OCI-LY7 (cell line): ENCODE measurements at regions not wholly inside any gene's neighbourhood (a gene's known extent, or its start where the extent isn't known, plus 50 kb on each side); places are given as distances from the start of the nearest gene placed in this dataset.

Experiments
- BruUV-seq: library from RNA; stranded (reverse); fragments of 400-500 nt; replicated peaks from 2 replicates; lab custom pipeline; 2021; lab: Mats Ljungman, UMichigan
- CTCF ChIA-PET: fragments of 300-600 bp; sonication (Branson Sonifier 250); formaldehyde crosslinking; loops from one replicate; lab custom pipeline; 2022; ENCODE audit warnings: antibody characterized with exemption; ENCODE audit not compliant: unreplicated experiment; lab: Charles Lee
- POLR2A ChIA-PET: fragments of 300-600 bp; sonication (Branson Sonifier 250); formaldehyde crosslinking; loops from one replicate; lab custom pipeline; 2022; ENCODE audit warnings: antibody characterized with exemption; lab: Charles Lee
- DNase-seq: peaks from one replicate; pipeline ENCODE4 v3.0.0-alpha.2; 2015; ENCODE audit warnings: low spot score
- H2AFZ ChIP-seq: fragments of 200-600 bp; sonication (generic), shearing (Covaris generic); 2 replicates; pipeline ENCODE4 v1.6.1; 2014; ENCODE audit warnings: mild to moderate bottlenecking, antibody characterized with exemption, low read length, moderate library complexity
- H3K27ac ChIP-seq: fragments of 200-600 bp; sonication (generic); 2 replicates; pipeline ENCODE4 v1.5.1; 2014; ENCODE audit warnings: mixed run types, low read depth, mild to moderate bottlenecking, moderate library complexity, low read length, inconsistent platforms; ENCODE audit not compliant: poor library complexity, severe bottlenecking
- H3K36me3 ChIP-seq: fragments of 200-600 bp; sonication (generic); 2 replicates; pipeline ENCODE4 v1.6.1; 2014; ENCODE audit warnings: mild to moderate bottlenecking, antibody characterized with exemption, low read length, moderate library complexity, mixed read lengths; ENCODE audit not compliant: insufficient read depth
- H3K4me1 ChIP-seq: fragments of 200-600 bp; sonication (generic); 2 replicates; pipeline ENCODE4 v1.5.1; 2014; ENCODE audit warnings: mild to moderate bottlenecking, low read length; ENCODE audit not compliant: insufficient read depth, poor library complexity, severe bottlenecking
- H3K4me2 ChIP-seq: fragments of 200-600 bp; sonication (generic); 2 replicates; pipeline ENCODE4 v1.6.1; 2014; ENCODE audit warnings: mild to moderate bottlenecking, low read length
- H3K4me3 ChIP-seq: fragments of 200-600 bp; sonication (generic); 2 replicates; pipeline ENCODE4 v1.5.1; 2014; ENCODE audit warnings: mild to moderate bottlenecking, low read depth, low read length; ENCODE audit not compliant: poor library complexity, severe bottlenecking
- H3K79me2 ChIP-seq: fragments of 200-600 bp; sonication (generic); 2 replicates; pipeline ENCODE4 v1.6.1; 2016; ENCODE audit warnings: low read depth, mild to moderate bottlenecking, low read length, moderate library complexity, mixed read lengths; ENCODE audit not compliant: insufficient read depth
- H3K9me2 ChIP-seq: fragments of 200-600 bp; sonication (generic); 2 replicates; pipeline ENCODE4 v1.6.1; 2016; ENCODE audit warnings: mild to moderate bottlenecking, low read length, mixed read lengths; ENCODE audit not compliant: insufficient read depth
- H3K9me3 ChIP-seq: fragments of 200-600 bp; sonication (generic); 2 replicates; pipeline ENCODE4 v1.6.1; 2014; ENCODE audit warnings: mild to moderate bottlenecking, mixed run types, low read length, mixed read lengths
- H4K20me1 ChIP-seq: fragments of 200-600 bp; sonication (generic); 2 replicates; pipeline ENCODE4 v1.6.1; 2014; ENCODE audit warnings: mild to moderate bottlenecking, antibody characterized with exemption, low read length, moderate library complexity, mixed read lengths; ENCODE audit not compliant: insufficient read depth
- CTCF ChIP-seq: fragments of 200-600 bp; sonication (generic); conservative IDR thresholded peaks from 2 replicates; pipeline ENCODE4 v1.5.1; 2014; ENCODE audit warnings: mild to moderate bottlenecking, antibody characterized with exemption, low read length, moderate library complexity, mixed read lengths
- EZH2phosphoT487 ChIP-seq: fragments of 200-600 bp; sonication (generic); IDR thresholded peaks from 2 replicates; pipeline ENCODE4 v1.6.1; 2018; ENCODE audit warnings: low read depth, borderline replicate concordance, mild to moderate bottlenecking, mixed run types, antibody characterized with exemption, low read length, moderate library complexity, mixed read lengths
- intact Hi-C: fragments of 100-400 bp; cut with micrococcal nuclease; formaldehyde crosslinking; loops from one replicate; pipeline ENCODE4 v1.10.0; 2022; ENCODE audit not compliant: unreplicated experiment

GRCh38 chr7:81469153-81469868 lies 300.5 kb downstream of the HGF start:
- DNase-seq = no peak
- no peak overlapping the region for H3K4me3 ChIP-seq
- no peak overlapping the region for H3K4me2 ChIP-seq
- no peaks in the 10 kb centered on the region for H3K4me1 ChIP-seq
- H3K79me2 ChIP-seq = no peaks in the 10 kb centered on the region
- CTCF ChIA-PET = interaction anchor here (1.0 kb wide), 1 partner anchor 773 kb away, joined by 3 read pairs; no protein-coding TSS in a partner anchor
- no TSS peak for BruUV-seq
- H2AFZ ChIP-seq = no peak overlapping the region
- no peaks in the 10 kb centered on the region for H3K9me2 ChIP-seq
- no peaks in the 10 kb centered on the region for H4K20me1 ChIP-seq
- POLR2A ChIA-PET = interaction anchor here (0.7 kb wide), 1 partner anchor 128 kb away, joined by 3 read pairs; no protein-coding TSS in a partner anchor
- H3K9me3 ChIP-seq = no peaks in the 10 kb centered on the region
- TF ChIP-seq CTCF (no peak), EZH2phosphoT487 (no peak)
- intact Hi-C loops = no loop called here
- H3K27ac ChIP-seq = no peak overlapping the region
- H3K36me3 ChIP-seq = no peaks in the 10 kb centered on the region

GRCh38 chr7:81468526-81468925 lies 301.3 kb downstream of the HGF start:
- Histone ChIP-seq H3K27ac (no peak overlapping the region), H3K36me3 (no peaks in the 10 kb centered on the region), H3K79me2 (no peaks in the 10 kb centered on the region), H3K9me3 (no peaks in the 10 kb centered on the region), H2AFZ (no peak overlapping the region), H4K20me1 (no peaks in the 10 kb centered on the region), H3K9me2 (no peaks in the 10 kb centered on the region), H3K4me3 (no peak overlapping the region), H3K4me2 (no peak overlapping the region), H3K4me1 (no peaks in the 10 kb centered on the region)
- TF ChIP-seq CTCF = no peak
- TF ChIP-seq EZH2phosphoT487 = no peak
- intact Hi-C loops = no loop called here
- no TSS peak for BruUV-seq
- ChIA-PET CTCF (no interaction called here), POLR2A (interaction anchor here (0.7 kb wide), 1 partner anchor 127 kb away, joined by 3 read pairs; no protein-coding TSS in a partner anchor)
- DNase-seq = no peak

GRCh38 chr7:81467964-81468363 lies 301.9 kb downstream of the HGF start:
- POLR2A ChIA-PET = interaction anchor here (0.6 kb wide), 1 partner anchor 711 kb away, joined by 3 read pairs; no protein-coding TSS in a partner anchor
- H3K4me2 ChIP-seq = no peak overlapping the region
- no peaks in the 10 kb centered on the region for H3K79me2 ChIP-seq
- no peaks in the 10 kb centered on the region for H4K20me1 ChIP-seq
- DNase-seq = no peak
- no peaks in the 10 kb centered on the region for H3K9me3 ChIP-seq
- H2AFZ ChIP-seq = no peak overlapping the region
- no peak overlapping the region for H3K4me3 ChIP-seq
- CTCF ChIA-PET = no interaction called here
- no peaks in the 10 kb centered on the region for H3K36me3 ChIP-seq
- no peak overlapping the region for H3K27ac ChIP-seq
- H3K4me1 ChIP-seq = no peaks in the 10 kb centered on the region
- BruUV-seq = no TSS peak
- intact Hi-C loops = no loop called here
- H3K9me2 ChIP-seq = no peaks in the 10 kb centered on the region
- TF ChIP-seq CTCF = no peak
- TF ChIP-seq EZH2phosphoT487 = no peak
